CD14-positive monocyte (primary cell): ENCODE measurements at regions not wholly inside any gene's neighbourhood (a gene's known extent, or its start where the extent isn't known, plus 50 kb on each side); places are given as distances from the start of the nearest gene placed in this dataset.

Source experiments
- DNase-seq, 3 donors: peaks; one replicate each; pipeline ENCODE4 v3.0.0-alpha.2; 2011 to 2022
- H2AFZ ChIP-seq: 2 replicates; pipeline ENCODE4 v1.6.0; 2012; ENCODE audit warnings: mild to moderate bottlenecking, low read depth, low read length, inconsistent platforms; ENCODE audit not compliant: insufficient read depth, poor library complexity, severe bottlenecking
- H3K27ac ChIP-seq, 2 donors: 1 replicate in 1 of 2; 2 replicates in 1 of 2; pipeline ENCODE4 v1.5.1; 2012 to 2013; ENCODE audit warnings: low read length in 2 of 2, control low read depth in 1 of 2, inconsistent platforms in 1 of 2, low read depth in 1 of 2, mild to moderate bottlenecking in 1 of 2
- H3K27me3 ChIP-seq, 2 donors: one replicate each; pipeline versions ENCODE4 v1.6.0 to v1.6.1; 2011 to 2013; ENCODE audit warnings: low read length in 2 of 2; ENCODE audit not compliant: control insufficient read depth in 2 of 2, insufficient read depth in 2 of 2
- H3K36me3 ChIP-seq, 2 donors: replicated peaks in 1 of 2; 1 replicate in 1 of 2; 2 replicates in 1 of 2; pipeline versions ENCODE4 v1.5.1 to v1.6.1; 2012 to 2013; ENCODE audit warnings: low read length in 2 of 2, control low read depth in 1 of 2, inconsistent platforms in 1 of 2, mild to moderate bottlenecking in 1 of 2; ENCODE audit not compliant: insufficient read depth in 2 of 2, control insufficient read depth in 1 of 2
- H3K4me1 ChIP-seq, 2 donors: 1 replicate in 1 of 2; 2 replicates in 1 of 2; pipeline versions ENCODE4 v1.5.1 to v1.6.1; 2012 to 2013; ENCODE audit warnings: low read length in 2 of 2, control low read depth in 1 of 2, inconsistent platforms in 1 of 2, mild to moderate bottlenecking in 1 of 2, moderate library complexity in 1 of 2; ENCODE audit not compliant: insufficient read depth in 2 of 2, control insufficient read depth in 1 of 2
- H3K4me2 ChIP-seq: replicated peaks from 2 replicates; pipeline ENCODE3; 2012; ENCODE audit warnings: low read length, moderate library complexity, mild to moderate bottlenecking; ENCODE audit not compliant: poor library complexity, severe bottlenecking; ENCODE audit errors: extremely low read depth
- H3K4me3 ChIP-seq, 3 experiments: fragments of 200-600 bp in 1 of 3; sonication (generic) in 1 of 3; replicated peaks in 1 of 3; 1 replicate in 2 of 3; 2 replicates in 1 of 3; pipeline ENCODE4 v1.5.1; 2011 to 2013; ENCODE audit warnings: low read length in 3 of 3, mild to moderate bottlenecking in 3 of 3, control low read depth in 2 of 3, low read depth in 2 of 3, inconsistent platforms in 1 of 3, moderate library complexity in 1 of 3
- H3K79me2 ChIP-seq: 2 replicates; pipeline ENCODE4 v1.6.0; 2012; ENCODE audit warnings: mild to moderate bottlenecking, control low read depth, inconsistent platforms, low read length, moderate library complexity; ENCODE audit not compliant: insufficient read depth
- H3K9ac ChIP-seq: 2 replicates; pipeline ENCODE4 v1.6.0; 2017; ENCODE audit warnings: low read length, mild to moderate bottlenecking; ENCODE audit not compliant: insufficient read depth, poor library complexity, severe bottlenecking
- H3K9me3 ChIP-seq, 2 donors: replicated peaks in 1 of 2; 1 replicate in 1 of 2; 2 replicates in 1 of 2; pipeline versions ENCODE4 v1.5.1 to v1.6.1; 2012 to 2013; ENCODE audit warnings: low read length in 2 of 2, control low read depth in 1 of 2; ENCODE audit not compliant: control insufficient read depth in 1 of 2, insufficient read depth in 1 of 2
- H4K20me1 ChIP-seq: 2 replicates; pipeline ENCODE4 v1.6.0; 2012; ENCODE audit warnings: mild to moderate bottlenecking, low read length, control low read depth, moderate library complexity; ENCODE audit not compliant: insufficient read depth
- H3K27ac Mint-ChIP-seq, 7 donors: one replicate each; pipeline ENCODE4 v1.8.0; 2020; ENCODE audit warnings: mild to moderate bottlenecking in 7 of 7, mixed read lengths in 7 of 7, moderate library complexity in 6 of 7, inconsistent platforms in 2 of 7
- H3K27me3 Mint-ChIP-seq, 3 donors: one replicate each; pipeline ENCODE4 v1.8.0; 2021 to 2022; ENCODE audit warnings: low read depth in 3 of 3, mild to moderate bottlenecking in 3 of 3, mixed read lengths in 3 of 3, moderate library complexity in 3 of 3, inconsistent platforms in 1 of 3
- H3K36me3 Mint-ChIP-seq, 2 donors: one replicate each; pipeline ENCODE4 v1.8.0; 2020; ENCODE audit warnings: mixed read lengths in 2 of 2, inconsistent platforms in 1 of 2, mild to moderate bottlenecking in 1 of 2
- H3K4me1 Mint-ChIP-seq: one replicate; pipeline ENCODE4 v1.8.0; 2020; ENCODE audit warnings: mild to moderate bottlenecking, mixed read lengths
- H3K4me3 Mint-ChIP-seq, 2 donors: one replicate each; pipeline ENCODE4 v1.8.0; 2020; ENCODE audit warnings: mild to moderate bottlenecking in 2 of 2, mixed read lengths in 2 of 2, moderate library complexity in 1 of 2
- H3K9me3 Mint-ChIP-seq, 7 donors: one replicate each; pipeline ENCODE4 v1.8.0; 2020 to 2022; ENCODE audit warnings: mixed read lengths in 7 of 7, mild to moderate bottlenecking in 6 of 7, moderate library complexity in 6 of 7, inconsistent platforms in 2 of 7
- WGBS: methylation state at CpG from one replicate; pipeline ENCODE4 v1.1.5; 2013; ENCODE audit warnings: missing lambda C conversion rate; ENCODE audit not compliant: insufficient coverage; 5-methylcytosine and 5-hydroxymethylcytosine counted together
- intact Hi-C, 2 donors: fragments of 100-400 bp; cut with micrococcal nuclease; formaldehyde crosslinking; loops; one replicate each; pipeline versions ENCODE4 v1.15.0 to v1.15.1; 2023
- TF ChIP-seq, protein P1 (sequence below): fragments of 200-600 bp; IDR thresholded peaks from one replicate; pipeline ENCODE4 v1.8.0; 2022; ENCODE audit warnings: antibody characterized with exemption, mild to moderate bottlenecking

DNA sequence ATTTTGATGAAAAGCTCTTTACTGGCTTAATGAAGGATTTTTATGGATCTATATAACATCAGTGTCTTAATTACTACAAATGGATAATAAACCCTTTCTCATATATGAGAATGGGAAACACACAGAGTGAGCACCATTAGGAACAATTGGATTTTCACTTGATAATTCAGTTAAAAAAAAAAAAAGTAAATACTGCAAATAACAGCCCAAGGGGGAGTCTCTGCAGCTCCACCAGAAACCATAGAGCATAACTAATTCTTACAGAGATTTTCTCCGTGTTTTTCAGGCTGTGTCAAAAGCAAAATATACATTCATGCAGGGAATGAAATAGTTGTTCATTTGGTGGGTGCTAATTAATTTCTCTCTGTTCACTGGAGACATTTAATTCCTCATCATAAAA, 125.3 kb downstream of the EBLN2 start:
- H3K4me3 ChIP-seq: no peak overlapping the region
- Mint-ChIP-seq H3K27me3 (peaks cover 1 to 5% (median 3%) of the 10 kb centered on the region in 3 donors), H3K9me3 (peaks cover 0 to 5% (median 0%) of the 10 kb centered on the region in 7 donors), H3K4me3 (no peak overlapping the region), H3K4me1 (no peaks in the 10 kb centered on the region), H3K27ac (no peak overlapping the region), H3K36me3 (no peaks in the 10 kb centered on the region)
- H3K79me2 ChIP-seq: no peaks in the 10 kb centered on the region
- H3K4me2 ChIP-seq: no peak overlapping the region
- intact Hi-C loops: no loop called here
- no peak overlapping the region for H3K9ac ChIP-seq
- H3K4me1 ChIP-seq: no peaks in the 10 kb centered on the region
- H3K27ac ChIP-seq: no peak overlapping the region
- H3K27me3 ChIP-seq: peaks cover 0 to 3% of the 10 kb centered on the region in 2 donors
- H2AFZ ChIP-seq: no peak overlapping the region
- no peaks in the 10 kb centered on the region for H4K20me1 ChIP-seq
- H3K36me3 ChIP-seq: no peaks in the 10 kb centered on the region
- no peaks in the 10 kb centered on the region for H3K9me3 ChIP-seq
- TF ChIP-seq, protein P1, sequence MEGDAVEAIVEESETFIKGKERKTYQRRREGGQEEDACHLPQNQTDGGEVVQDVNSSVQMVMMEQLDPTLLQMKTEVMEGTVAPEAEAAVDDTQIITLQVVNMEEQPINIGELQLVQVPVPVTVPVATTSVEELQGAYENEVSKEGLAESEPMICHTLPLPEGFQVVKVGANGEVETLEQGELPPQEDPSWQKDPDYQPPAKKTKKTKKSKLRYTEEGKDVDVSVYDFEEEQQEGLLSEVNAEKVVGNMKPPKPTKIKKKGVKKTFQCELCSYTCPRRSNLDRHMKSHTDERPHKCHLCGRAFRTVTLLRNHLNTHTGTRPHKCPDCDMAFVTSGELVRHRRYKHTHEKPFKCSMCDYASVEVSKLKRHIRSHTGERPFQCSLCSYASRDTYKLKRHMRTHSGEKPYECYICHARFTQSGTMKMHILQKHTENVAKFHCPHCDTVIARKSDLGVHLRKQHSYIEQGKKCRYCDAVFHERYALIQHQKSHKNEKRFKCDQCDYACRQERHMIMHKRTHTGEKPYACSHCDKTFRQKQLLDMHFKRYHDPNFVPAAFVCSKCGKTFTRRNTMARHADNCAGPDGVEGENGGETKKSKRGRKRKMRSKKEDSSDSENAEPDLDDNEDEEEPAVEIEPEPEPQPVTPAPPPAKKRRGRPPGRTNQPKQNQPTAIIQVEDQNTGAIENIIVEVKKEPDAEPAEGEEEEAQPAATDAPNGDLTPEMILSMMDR: no peak
- no CpG with 5 or more reads among the region's 1 CpG for WGBS
- DNase-seq: no peak

DNA sequence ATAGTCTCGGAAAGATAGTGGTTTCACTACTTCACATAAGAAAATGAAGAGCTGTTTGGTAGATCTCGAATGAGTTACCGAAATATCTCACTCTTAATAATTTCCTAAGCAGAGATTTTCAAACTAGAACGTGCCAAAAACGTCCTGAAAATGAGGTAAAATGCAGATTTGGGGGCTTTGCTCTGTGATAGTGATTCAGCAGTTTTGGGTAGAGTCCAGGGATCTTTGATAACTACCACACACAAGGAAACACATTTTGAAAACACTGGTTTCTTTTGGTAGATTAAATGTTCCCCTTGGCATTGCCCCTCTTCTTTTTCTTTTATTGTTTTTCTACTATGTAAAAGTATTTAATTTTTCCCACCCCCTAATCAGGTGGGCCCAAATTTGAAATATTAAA, 125.9 kb downstream of the EBLN2 start:
- Mint-ChIP-seq H3K4me1 (no peaks in the 10 kb centered on the region), H3K4me3 (no peak overlapping the region), H3K27me3 (peaks cover 1 to 5% (median 3%) of the 10 kb centered on the region in 3 donors), H3K9me3 (peaks cover 0 to 5% (median 0%) of the 10 kb centered on the region in 7 donors), H3K36me3 (no peaks in the 10 kb centered on the region), H3K27ac (no peak overlapping the region)
- Histone ChIP-seq H3K27ac (no peak overlapping the region), H3K4me3 (no peak overlapping the region), H3K36me3 (no peaks in the 10 kb centered on the region), H3K79me2 (no peaks in the 10 kb centered on the region), H2AFZ (no peak overlapping the region), H4K20me1 (no peaks in the 10 kb centered on the region), H3K9ac (no peak overlapping the region), H3K4me2 (no peak overlapping the region), H3K9me3 (no peaks in the 10 kb centered on the region), H3K27me3 (peaks cover 0 to 3% of the 10 kb centered on the region in 2 donors), H3K4me1 (no peaks in the 10 kb centered on the region)
- no CpG with 5 or more reads among the region's 5 CpGs for WGBS
- intact Hi-C loops: no loop called here
- TF ChIP-seq, protein P1: no peak
- no peak for DNase-seq
